Gastrocnemius medialis (tissue), 4 donors: ENCODE measurements at regions not wholly inside any gene's neighbourhood (a gene's known extent, or its start where the extent isn't known, plus 50 kb on each side); places are given as distances from the start of the nearest gene placed in this dataset.
"Not testable (repeated sequence)": the region's sequence is repeated elsewhere in the genome, so short reads cannot be mapped to it uniquely, and the experiment has no call there.

ENCODE experiments used
- POLR2A ChIP-seq, 2 donors: fragments of 450-650 bp; IDR thresholded peaks; one replicate each; pipeline ENCODE4 v1.6.1; 2017; ENCODE audit warnings: antibody characterized with exemption in 2 of 2, mild to moderate bottlenecking in 2 of 2, moderate library complexity in 2 of 2
- TF ChIP-seq, protein P1 (sequence below), 5 experiments: fragments of 450-650 bp in 3 of 5; fragments of 200-600 bp in 2 of 5; sonication (generic) in 2 of 5; IDR thresholded peaks in 4 of 5; conservative IDR thresholded peaks in 1 of 5; 1 replicate in 4 of 5; 2 replicates in 1 of 5; pipeline ENCODE4 v1.5.1; 2016 to 2019; ENCODE audit warnings: antibody characterized with exemption in 5 of 5, mild to moderate bottlenecking in 3 of 5, moderate library complexity in 3 of 5

- TF ChIP-seq, protein P1, sequence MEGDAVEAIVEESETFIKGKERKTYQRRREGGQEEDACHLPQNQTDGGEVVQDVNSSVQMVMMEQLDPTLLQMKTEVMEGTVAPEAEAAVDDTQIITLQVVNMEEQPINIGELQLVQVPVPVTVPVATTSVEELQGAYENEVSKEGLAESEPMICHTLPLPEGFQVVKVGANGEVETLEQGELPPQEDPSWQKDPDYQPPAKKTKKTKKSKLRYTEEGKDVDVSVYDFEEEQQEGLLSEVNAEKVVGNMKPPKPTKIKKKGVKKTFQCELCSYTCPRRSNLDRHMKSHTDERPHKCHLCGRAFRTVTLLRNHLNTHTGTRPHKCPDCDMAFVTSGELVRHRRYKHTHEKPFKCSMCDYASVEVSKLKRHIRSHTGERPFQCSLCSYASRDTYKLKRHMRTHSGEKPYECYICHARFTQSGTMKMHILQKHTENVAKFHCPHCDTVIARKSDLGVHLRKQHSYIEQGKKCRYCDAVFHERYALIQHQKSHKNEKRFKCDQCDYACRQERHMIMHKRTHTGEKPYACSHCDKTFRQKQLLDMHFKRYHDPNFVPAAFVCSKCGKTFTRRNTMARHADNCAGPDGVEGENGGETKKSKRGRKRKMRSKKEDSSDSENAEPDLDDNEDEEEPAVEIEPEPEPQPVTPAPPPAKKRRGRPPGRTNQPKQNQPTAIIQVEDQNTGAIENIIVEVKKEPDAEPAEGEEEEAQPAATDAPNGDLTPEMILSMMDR (IDR thresholded peaks at IDR 0.05 in 4 of 5, conservative IDR thresholded peaks at IDR 0.05 in 1 of 5), result not testable (repeated sequence)
- TF ChIP-seq POLR2A (IDR thresholded peaks at IDR 0.05), result not testable (repeated sequence)
Measured at GRCh38 chr9:67711429-67711828, 147.3 kb upstream of the ANKRD20A1 start.
